ENCODE measurements at regions not wholly inside any gene's neighbourhood (a gene's known extent, or its start where the extent isn't known, plus 50 kb on each side); places are given as distances from the start of the nearest gene placed in this dataset.
"Not testable (repeated sequence)": the region's sequence is repeated elsewhere in the genome, so short reads cannot be mapped to it uniquely, and the experiment has no call there.

DNA sequence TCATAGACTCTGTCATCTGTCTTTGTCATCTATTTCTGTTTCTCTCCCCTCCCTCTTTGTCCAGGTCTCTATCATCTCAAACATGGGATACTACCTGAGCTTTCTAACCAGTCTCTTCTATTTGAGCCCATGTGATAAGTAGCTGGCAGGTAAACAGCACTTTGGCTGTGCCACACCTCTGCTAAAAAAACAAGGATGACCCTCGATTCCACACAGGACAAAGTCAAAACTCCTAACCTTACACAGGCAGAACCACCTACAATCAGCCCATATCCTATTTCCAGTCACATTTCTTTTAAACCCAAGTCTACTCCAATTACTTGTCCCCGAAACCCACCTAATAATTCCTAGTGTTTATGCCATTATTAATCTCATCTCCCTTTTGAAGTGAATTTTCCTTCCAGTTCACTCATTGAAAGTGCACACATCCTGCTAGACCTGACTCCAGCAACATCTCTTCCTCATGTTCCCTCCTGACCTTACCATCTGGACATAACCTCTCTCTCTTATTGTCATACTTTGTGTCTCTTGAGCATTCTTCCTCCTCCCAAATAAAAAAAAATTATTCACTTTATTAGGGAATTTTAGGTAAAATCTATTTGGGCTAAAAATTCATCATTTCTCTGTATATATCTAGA, 256.1 kb upstream of the ONECUT1 start:
- DNase-seq (ENCODE audit: low read depth in 4 of 4, low spot score in 3 of 4), result no peak

DNA sequence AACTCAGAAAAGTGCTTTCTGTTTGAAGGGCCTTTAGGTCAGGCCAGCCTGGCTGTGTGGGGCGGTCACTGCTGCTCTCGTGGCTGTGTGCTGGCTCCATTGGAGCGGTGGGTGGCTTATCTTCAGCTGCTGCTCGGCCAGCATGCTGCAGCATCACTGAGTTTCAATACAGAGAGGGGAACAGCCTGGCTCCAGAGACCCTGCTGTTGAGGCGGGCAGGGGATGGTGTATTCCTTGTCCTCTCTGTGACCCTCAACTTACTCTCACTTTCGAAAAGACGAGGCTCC, 248.5 kb upstream of the ONECUT1 start:
- no peak for DNase-seq (ENCODE audit: low read depth in 4 of 4, low spot score in 3 of 4)

DNA sequence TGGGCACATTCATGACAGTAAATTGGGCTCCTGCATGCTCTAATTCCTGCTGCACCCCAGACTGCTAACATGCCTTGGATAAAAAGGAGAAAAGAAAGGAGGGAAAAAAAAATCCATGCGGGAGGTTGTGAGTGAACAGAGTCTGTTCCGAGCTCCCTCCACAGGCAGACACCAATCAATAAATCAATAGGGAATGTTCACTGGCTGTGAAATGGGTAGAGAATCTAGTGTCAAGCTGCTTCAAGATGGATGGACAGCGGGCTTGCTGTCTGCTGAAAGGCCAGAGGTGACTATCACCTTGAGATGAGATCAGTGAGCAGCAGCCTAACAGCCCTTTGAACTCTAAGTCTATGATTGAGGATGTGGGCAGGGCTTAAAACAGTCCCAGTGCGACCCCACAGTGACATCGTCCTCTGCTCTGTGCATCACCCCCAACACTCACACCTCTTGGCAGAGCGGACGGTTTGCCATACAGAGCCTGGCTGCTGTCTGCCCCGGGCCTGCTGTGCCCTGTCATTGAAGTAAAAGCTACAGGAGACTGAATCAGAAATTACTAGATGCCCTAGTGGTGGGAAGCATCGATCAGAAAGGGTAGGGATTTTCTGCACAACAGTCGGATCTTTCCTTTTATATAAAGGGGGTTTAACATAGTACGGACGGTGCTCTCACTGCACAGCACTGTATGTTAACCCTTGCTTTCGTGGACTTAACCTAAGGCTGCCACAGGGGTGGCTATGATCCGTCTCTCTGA, 247.9 kb upstream of the ONECUT1 start:
- DNase-seq (ENCODE audit: low read depth in 4 of 4, low spot score in 3 of 4), result no peak

DNA sequence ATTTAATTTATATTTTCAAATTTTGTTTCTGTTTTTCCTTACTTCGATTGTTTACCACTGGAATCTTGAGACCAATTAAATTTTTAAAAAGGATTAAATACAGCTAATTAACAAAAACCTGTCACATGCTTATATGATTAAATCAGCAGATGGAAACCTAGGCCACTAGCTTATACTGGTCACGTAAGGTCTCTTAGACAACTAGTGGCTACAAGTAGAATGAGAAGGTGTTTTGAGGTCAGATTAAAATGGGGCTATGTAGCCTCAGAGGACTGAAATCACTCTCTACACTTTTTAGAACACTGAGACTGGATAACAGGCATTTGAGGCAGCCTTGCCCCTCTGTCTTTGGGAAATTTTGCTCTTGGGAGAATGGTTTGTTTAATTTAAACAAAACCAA, 246.5 kb upstream of the ONECUT1 start:
- DNase-seq (ENCODE audit: low read depth in 4 of 4, low spot score in 3 of 4), result no peak

DNA sequence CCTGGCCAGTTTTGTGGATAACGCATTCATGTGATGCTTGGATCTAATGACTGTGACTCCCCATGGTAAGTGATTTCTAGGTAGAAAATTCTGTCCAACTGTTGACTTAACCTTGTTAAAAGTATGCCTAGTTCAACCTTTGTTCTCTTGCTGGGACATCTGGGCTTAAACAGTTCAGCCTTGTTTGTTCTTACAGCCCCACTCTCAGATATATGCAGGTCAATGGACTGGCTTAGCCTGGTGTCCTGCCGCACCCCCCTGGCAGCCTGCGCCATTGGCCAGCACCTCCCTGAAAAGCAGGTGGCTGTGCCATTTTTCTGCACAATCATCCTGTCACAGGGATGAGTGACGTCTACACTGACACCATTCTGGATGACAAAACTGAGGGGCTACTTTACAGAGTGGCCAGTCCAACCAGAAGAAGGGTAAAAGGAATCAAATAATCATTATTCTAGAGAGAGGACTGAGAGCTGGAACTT, 244.7 kb upstream of the ONECUT1 start:
- no peak for DNase-seq (ENCODE audit: low read depth in 4 of 4, low spot score in 3 of 4)

DNA sequence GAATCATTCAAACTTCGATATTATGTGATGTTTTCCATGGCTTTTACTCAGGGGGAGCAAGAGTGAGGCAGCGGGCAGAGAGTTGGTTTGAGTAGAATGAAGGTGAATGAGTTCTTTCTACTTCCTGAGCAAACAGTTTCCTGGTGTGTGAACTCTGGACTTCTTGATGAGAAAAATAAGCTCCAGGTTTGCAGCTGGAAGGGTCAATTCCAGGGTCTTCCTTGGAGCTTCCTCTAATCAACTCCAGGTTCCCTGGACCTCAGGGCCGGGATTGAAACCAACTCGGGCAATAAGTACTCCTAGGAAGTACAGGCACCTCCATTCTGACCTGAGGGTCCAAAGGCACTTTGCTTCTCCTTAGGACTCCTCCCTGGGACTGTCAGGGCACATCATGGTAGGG, 243.6 kb upstream of the ONECUT1 start:
- no peak for DNase-seq (ENCODE audit: low read depth in 4 of 4, low spot score in 3 of 4)

DNA sequence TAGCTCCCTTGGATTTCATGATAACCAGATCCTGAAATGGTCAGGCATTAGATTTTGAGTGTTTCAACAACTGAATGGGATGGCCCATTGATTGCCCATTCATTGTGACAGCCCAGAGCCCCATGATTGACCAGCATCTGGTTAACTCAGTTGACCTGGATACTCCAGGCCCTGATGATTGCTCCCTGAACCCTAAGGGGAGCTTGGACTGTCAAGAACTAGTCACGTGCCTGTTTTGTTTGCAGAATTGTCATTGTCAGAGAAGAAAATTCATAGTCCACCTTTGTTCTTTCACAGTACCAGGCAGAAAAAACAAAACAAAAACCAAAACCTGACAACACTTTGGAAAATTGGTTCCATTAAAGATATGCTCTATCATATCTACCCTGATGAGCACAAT, 241.3 kb upstream of the ONECUT1 start:
- no peak for DNase-seq (ENCODE audit: low read depth in 4 of 4, low spot score in 3 of 4)

DNA sequence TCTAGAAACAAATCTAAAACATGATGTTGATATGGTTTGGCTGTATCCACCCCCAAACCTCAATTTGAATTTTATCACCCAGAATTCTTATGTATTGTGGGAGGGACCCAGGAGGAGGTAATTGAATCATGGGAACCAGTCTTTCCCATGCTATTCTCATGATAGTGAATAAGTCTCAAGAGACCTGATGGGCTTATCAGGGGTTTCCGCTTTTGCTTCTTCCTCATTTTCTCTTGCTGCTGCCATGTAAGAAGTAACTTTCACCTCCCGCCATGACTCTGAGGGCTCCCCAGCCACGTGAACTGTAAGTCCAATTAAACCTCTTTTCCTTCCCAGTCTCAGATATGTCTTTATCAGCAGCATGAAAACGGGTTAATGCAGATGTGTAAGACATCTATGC, 232.7 kb upstream of the ONECUT1 start:
- DNase-seq (ENCODE audit: low read depth in 4 of 4, low spot score in 3 of 4), result no peak

DNA sequence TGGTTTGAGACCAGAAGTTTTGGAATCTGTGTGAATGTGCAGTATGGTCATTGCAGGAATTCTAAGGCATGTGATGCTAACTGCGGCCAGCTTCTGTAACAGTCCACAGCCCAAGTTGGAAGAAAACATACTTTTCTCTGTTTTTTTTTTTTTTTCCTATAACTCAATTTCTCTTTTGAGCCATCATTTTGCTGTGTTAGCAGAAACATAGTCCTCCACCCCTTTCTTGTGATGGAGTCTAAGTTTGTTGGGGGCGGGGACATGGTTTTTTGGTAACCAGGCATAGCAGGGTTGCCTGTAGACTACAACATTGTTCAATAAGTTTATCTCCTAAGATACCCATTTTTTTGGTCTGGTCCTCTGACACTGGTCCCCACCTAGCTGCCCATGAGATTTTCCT, 223.2 kb upstream of the ONECUT1 start:
- no peak for DNase-seq (ENCODE audit: low read depth in 4 of 4, low spot score in 3 of 4)

DNA sequence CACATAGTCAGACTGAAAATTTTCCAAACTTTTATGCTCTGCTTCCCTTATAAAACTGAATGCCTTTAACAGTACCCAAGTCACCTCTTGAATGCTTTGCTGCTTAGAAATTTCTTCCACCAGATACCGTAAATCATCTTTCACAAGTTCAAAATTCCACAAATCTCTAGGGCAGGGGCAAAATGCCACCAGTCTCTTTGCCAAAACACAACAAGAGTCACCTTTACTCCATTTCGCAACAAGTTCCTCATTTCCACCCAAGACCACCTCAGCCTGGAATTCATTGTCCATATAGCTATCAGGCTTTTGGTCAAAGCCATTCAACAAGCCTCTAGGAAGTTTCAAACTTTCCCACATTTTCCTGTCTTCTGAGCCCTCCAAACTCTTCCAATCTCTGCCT, 221.6 kb upstream of the ONECUT1 start:
- DNase-seq (ENCODE audit: low read depth in 4 of 4, low spot score in 3 of 4), result not testable (repeated sequence)

DNA sequence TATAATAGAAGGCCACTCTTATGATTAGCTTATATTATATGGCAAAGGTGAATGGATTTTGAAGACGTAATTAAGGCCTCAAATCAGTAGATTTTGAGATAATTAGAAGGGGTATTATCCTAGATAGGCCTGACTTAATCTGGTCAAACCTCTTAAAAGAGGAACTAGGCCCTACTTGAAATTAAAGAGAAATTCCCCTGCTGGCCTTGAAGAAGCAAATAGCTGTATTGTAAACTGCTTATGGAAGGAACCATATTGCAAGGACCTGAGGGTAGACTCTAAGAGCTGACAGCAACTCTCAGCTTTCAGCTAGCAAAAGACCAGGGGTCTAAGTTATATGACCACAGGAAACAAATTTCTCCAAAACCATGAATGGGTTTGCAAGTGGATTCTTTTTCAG, 219.0 kb upstream of the ONECUT1 start:
- DNase-seq (ENCODE audit: low read depth in 4 of 4, low spot score in 3 of 4), result no peak

DNA sequence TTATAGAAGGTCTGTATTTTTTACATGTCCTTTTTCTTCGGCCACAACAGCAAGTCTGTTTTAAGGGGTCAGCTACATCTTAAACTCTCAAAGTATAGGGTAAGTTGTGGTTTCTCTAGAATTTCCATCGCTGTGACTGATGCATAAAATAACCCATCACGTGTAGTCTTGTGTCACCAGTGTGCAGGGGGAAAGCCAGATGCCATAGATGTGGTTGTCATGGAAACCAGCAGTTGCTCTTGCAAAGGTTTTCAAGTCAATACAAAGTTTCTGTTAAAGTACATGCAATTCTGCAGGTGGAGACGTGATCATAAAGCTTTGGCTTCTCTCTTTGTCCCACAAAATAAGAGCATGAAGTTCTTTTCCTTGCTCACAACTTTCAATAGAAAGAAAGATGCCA, 210.3 kb upstream of the ONECUT1 start:
- no peak for DNase-seq (ENCODE audit: low read depth in 4 of 4, low spot score in 3 of 4)

DNA sequence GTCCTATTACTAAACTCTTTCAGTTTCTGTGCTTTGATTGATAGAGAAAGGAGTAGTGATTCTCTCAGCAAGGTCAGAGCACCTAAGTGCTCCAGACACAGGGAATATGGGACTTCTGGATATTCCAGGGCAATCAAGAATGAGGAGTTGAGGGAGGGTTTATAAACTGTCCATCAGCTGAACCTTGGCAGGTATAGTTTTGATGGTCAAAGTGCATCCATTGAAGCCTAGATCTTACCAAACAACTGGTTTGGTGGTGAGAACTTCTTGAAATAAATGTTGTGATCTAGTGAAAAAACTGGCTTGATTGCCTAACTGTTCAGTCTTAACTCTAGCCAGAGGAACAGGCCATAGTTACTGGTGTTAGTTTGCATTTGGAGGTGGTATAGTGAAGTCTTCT, 207.0 kb upstream of the ONECUT1 start:
- no peak for DNase-seq (ENCODE audit: low read depth in 4 of 4, low spot score in 3 of 4)

DNA sequence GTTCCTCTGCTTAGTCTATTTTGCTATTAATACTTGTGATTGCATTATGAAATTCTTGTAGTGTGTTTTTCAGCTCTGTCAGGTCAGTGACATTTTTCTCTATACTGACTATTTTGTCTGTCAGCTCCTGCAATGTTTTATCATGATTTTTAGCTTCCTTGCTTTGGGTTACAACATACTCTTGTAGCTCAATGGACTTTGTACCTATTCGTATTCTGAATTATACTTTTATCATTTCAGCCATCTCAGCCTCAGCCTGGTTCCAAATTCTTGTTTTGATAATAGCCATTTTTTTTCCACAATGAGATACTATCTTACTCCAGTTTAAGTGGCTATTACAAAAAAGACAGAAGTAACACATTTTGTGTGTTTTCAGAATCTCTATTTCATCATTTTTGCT, 204.2 kb upstream of the ONECUT1 start:
- DNase-seq (ENCODE audit: low read depth in 4 of 4, low spot score in 3 of 4), result no peak

DNA sequence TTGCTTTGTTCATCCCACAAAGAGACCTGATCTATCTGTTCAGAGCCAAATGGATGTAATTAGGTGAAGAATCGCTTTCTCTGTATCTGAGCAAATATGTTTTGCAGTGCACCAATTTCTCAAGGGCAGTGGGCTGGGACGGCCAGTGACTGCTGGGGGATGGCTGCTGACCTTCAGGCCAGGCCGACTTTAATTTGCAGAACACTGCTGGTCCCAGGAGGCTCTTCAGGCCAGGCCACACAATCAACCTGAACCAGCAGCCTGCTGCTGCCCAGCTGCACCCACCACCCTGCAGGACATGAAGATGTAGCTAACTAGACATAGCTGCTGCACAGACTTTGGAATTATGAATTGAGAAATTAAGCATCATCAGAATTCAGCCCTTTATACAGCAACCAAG, 194.4 kb upstream of the ONECUT1 start:
- no peak for DNase-seq (ENCODE audit: low read depth in 4 of 4, low spot score in 3 of 4)

DNA sequence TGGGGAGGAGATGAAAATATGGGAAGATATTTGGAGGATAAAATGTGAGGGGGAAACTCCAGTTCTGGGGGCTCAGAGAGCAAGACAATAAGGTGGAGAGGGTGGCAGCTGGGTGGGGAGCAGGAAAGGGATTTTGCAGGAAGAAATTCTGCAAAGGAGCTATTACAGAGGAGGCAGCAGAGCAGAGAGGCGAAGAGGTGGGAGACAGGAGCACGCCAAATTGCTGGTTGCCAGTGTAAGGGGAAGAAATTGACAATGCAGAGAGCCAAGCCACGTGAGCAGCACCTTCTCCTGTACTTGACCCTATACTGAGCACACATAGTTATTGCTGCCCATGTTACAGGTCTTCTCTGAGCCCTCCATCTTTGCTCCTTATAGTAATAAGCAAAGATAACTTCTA, 190.3 kb upstream of the ONECUT1 start:
- no peak for DNase-seq (ENCODE audit: low read depth in 4 of 4, low spot score in 3 of 4)

DNA sequence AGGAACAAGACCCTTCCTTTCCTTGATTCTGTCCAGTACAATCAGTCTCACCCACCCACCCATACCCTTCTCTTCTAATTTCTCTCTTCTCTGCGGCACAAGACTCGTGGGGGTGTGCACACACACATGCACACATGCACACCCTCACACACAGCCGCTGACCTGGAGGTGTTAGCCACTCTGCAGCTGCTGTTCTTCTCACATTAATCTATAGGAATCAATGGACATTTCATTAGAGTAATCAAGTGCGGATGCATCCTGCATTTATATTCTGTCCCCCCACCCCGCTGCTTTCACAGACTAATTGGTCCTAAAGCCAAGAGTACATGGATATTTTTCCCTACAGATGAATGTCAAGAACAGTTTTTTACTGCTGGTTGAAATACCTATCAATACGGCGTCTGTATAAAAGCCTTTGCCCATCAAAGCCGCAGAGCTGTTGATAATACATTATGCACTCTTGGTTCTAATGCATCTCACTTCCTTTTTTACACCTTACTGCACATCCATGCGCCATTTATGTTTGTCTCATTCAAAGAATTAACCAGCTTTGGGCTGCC, 186.5 kb upstream of the ONECUT1 start:
- no peak for DNase-seq (ENCODE audit: low read depth in 4 of 4, low spot score in 3 of 4)

DNA sequence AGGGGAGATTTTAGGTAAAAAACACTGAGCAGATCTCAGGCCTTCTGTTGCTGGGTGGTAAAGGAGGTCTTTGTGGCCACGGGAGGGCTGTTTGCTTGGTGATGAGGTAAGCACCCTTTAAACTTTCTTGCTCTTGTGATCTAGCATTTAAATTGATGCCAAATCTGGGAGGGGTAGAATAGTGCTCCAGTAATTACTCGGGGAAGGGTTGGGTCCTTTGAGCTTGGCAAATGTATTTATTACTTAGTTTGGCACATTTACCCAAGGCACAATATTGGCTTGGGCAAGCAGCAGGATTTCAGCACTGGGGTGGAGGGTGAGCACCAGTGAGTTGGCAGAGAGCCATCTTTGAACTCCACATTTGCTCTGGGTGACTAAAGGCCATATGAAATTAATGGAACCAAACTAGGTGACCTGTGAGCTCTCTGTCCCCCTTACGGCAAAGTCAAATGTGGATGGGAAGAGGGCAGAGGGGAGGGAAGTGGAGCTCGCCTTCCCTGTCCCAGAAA, 185.9 kb upstream of the ONECUT1 start:
- DNase-seq (ENCODE audit: low read depth in 4 of 4, low spot score in 3 of 4), result no peak

DNA sequence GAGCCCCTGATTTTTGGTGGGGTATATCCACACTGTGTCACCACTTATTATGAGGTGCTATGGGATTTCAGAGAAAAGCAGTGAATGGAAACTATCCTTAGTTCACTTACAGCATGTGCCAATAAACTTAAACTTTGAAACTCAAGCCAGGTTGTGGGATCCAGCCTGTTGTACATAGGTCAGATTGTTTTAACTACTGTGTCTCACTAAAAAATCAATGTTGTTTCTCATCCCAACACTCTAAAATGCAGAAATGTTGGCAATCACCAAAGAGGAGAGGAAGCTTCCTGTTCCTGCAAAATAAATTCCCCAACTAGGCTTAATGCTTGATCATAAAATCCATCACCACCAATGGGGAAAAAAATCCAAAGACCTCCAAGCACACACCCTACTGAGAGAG, 173.7 kb upstream of the ONECUT1 start:
- no peak for DNase-seq (ENCODE audit: low read depth in 4 of 4, low spot score in 3 of 4)

DNA sequence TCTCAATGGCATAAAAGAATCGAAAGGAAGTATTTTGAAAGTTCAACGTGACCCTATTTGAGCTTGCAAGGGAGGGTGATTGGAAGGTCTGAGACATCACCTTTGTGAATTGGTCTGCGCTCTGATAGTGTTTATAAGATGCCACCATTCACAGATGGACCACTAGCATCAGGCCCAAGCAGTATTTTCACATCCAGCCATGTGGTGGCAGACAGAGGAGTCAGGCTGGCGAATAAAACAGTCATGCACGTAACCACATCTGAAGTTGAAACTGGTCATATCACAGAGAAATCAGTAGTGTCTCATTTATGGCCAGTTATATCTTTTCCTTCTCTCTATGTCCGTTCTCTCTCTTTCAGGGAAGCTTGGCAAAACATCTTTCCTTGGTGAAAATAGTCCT, 170.1 kb upstream of the ONECUT1 start:
- no peak for DNase-seq (ENCODE audit: low read depth in 4 of 4, low spot score in 3 of 4)

DNA sequence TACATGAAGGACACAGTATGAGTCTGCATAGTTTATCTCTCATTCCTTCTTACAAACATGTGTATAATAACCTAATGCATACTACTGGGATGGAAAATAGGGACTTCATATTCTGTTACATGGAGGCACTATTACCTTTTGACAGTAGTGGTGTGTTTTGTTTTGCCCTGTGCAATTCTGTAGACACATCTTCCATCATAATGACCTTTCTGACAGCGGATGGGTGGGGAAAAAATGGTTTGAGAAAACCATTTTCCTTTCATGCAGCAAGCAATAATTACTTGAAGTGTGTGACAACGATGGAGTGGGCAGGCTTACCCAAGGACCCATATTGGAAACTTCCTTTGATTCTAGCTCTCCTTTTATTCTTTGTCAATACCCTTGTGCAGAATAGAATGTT, 153.6 kb upstream of the ONECUT1 start:
- DNase-seq (ENCODE audit: low read depth in 4 of 4, low spot score in 3 of 4), result no peak

DNA sequence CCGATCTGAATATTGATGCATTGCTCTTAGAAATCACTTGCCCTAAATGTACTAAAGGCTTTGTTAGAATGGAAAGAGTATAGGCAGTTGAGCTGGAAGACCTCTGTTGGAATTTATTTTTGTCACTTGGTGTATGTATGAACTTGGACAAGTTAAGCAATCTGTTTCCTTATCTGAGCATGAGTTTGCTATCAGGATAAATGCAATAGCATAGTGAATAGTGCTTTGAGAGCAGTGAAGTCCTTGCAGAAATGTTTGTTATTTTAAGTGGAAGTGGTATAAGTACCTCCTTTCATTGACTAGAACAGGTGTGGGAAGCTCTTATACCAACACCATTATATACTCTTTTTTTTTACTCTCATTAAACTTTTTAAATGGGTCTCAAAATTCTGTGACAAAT, 146.4 kb upstream of the ONECUT1 start:
- DNase-seq (ENCODE audit: low read depth in 4 of 4, low spot score in 3 of 4), result no peak

All from left renal pelvis (tissue), 4 donors.